ENCODE measurements at regions not wholly inside any gene's neighbourhood (a gene's known extent, or its start where the extent isn't known, plus 50 kb on each side); places are given as distances from the start of the nearest gene placed in this dataset.

DNA sequence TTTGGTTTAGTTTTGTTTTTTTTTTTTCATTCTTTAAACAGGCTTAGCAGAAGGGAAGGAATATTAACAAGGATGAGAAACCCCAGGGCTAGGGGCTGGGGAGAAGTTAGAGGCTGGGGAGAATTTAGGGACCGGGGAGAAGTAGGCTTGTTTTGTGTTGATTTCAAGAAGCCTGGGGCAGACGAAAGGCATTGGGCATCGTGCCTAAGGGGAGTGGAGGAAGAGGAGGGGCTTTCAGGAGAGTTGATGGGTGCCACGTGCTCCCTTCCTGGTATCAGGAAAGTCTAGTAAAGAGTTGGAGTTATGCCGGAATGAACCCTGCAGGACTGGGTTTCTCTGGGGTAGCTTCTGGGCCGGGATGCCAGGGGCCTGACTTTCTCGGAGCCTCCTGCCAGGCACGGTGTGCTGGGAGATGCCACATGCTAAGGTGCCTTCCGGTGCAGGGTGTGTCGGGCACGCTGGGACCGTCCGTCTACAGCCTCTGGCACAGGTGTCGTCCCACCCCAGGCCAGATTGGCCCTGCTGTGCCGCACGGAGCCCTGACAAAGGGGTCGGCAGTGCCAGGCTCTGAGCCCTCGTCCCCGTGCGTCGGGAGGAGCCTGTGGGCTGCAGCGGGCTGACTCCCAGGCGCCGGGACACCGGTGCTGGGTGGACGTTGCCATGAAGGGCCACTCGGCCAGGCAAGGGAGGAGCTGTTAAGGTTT lies 159.9 kb downstream of the OLFM1 start:
- no peak for FAIRE-seq
- no peak for DNase-seq (ENCODE audit: insufficient read length, low spot score)

DNA sequence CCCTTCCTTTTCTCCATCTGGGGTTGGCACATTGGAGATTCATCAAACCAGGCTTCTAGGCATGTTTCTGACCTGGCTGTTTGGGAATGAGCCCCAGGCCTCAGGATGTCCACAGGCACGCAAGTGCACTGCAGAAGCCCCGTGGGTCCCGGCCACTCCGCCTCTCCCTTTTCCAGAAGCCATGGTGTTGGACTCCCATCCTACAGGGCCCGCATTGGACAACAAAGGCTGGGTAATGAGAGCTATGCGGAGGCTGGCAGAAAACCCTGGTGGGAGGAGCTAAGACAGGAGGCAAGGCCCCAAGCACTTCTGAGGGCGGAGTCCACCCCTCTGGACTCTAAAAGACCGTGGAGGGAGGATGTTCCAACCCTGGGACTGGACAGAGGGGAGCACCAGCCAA lies 160.6 kb downstream of the OLFM1 start:
- DNase-seq (ENCODE audit: insufficient read length, low spot score) = no peak
- TF ChIP-seq SPI1 (IDR thresholded peaks at IDR 0.05; ENCODE audit: low read depth, low read length) = no peak
- no peak for TF ChIP-seq TAF1 (IDR thresholded peaks at IDR 0.05; ENCODE audit: low read depth, low read length)
- TF ChIP-seq POLR2AphosphoS5 (IDR thresholded peaks at IDR 0.05; ENCODE audit: low read depth, low read length) = no peak
- TF ChIP-seq POU2F2 (IDR thresholded peaks at IDR 0.05; ENCODE audit: low read depth, low read length) = no peak
- TF ChIP-seq PAX5 (IDR thresholded peaks at IDR 0.05; ENCODE audit: insufficient read depth, low read length, severe bottlenecking) = no peak
- TF ChIP-seq POLR2A (IDR thresholded peaks at IDR 0.05; ENCODE audit: low read depth, low read length) = no peak
- no peak for FAIRE-seq

More for the DNA sequence above, 159.9 kb downstream of the OLFM1 start:
- no peak for TF ChIP-seq PAX5 (IDR thresholded peaks at IDR 0.05; ENCODE audit: insufficient read depth, low read length, severe bottlenecking)
- TF ChIP-seq POLR2A (IDR thresholded peaks at IDR 0.05; ENCODE audit: low read depth, low read length) = no peak
- TF ChIP-seq SPI1 (IDR thresholded peaks at IDR 0.05; ENCODE audit: low read depth, low read length) = no peak
- TF ChIP-seq POLR2AphosphoS5 (IDR thresholded peaks at IDR 0.05; ENCODE audit: low read depth, low read length) = no peak
- TF ChIP-seq POU2F2 (IDR thresholded peaks at IDR 0.05; ENCODE audit: low read depth, low read length) = no peak
- TF ChIP-seq TAF1 (IDR thresholded peaks at IDR 0.05; ENCODE audit: low read depth, low read length) = no peak

DNA sequence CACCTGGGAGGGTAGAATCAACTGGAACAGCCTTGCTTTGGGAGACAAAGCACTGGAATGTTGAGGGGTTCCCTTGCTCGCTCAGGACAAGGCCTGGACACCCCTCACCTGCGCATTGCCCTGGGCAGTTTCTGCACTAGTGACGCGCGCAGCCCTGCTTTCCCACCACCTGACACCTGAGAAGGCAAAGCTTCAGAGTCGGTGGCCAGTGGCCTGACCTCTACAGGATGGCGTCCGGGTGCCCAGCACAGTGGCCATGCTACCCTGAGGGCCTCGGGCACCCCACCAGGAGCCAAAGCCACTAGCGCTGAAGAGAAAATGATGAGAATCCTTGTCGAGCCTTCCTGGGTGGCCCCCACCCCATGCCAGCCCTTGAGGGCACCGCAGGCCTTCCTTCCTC lies 161.3 kb downstream of the OLFM1 start:
- no peak for TF ChIP-seq POLR2A (IDR thresholded peaks at IDR 0.05; ENCODE audit: low read depth, low read length)
- no peak for TF ChIP-seq POLR2AphosphoS5 (IDR thresholded peaks at IDR 0.05; ENCODE audit: low read depth, low read length)
- TF ChIP-seq SPI1 (IDR thresholded peaks at IDR 0.05; ENCODE audit: low read depth, low read length) = no peak
- TF ChIP-seq PAX5 (IDR thresholded peaks at IDR 0.05; ENCODE audit: insufficient read depth, low read length, severe bottlenecking) = no peak
- no peak for TF ChIP-seq POU2F2 (IDR thresholded peaks at IDR 0.05; ENCODE audit: low read depth, low read length)
- no peak for TF ChIP-seq TAF1 (IDR thresholded peaks at IDR 0.05; ENCODE audit: low read depth, low read length)
- DNase-seq (ENCODE audit: insufficient read length, low spot score) (no peak), FAIRE-seq (no peak)

DNA sequence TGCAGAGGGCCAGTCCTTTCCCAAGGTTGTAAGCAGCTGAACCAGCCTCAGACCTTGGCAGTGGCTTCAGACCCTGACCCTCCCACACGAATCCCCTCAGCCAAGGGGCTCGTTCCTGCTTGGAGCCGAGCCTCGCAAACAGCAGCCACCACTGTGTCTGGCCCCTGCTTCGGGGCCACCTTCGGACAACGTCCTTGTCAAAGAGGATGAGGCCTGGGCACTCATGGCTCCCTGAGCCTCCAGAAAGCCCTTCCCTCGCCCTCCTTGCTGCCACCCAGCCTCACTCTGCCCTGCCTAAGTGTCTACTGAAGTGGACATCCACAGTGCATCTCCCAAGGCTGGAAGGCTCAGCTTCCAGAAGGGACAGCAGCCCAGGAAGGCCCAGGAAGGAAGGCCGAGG lies 161.7 kb downstream of the OLFM1 start:
- TF ChIP-seq PAX5 (IDR thresholded peaks at IDR 0.05; ENCODE audit: insufficient read depth, low read length, severe bottlenecking) (no peak), POLR2AphosphoS5 (IDR thresholded peaks at IDR 0.05; ENCODE audit: low read depth, low read length) (no peak), POLR2A (IDR thresholded peaks at IDR 0.05; ENCODE audit: low read depth, low read length) (no peak), POU2F2 (IDR thresholded peaks at IDR 0.05; ENCODE audit: low read depth, low read length) (no peak), SPI1 (IDR thresholded peaks at IDR 0.05; ENCODE audit: low read depth, low read length) (no peak), TAF1 (IDR thresholded peaks at IDR 0.05; ENCODE audit: low read depth, low read length) (no peak)
- FAIRE-seq (no peak), DNase-seq (ENCODE audit: insufficient read length, low spot score) (no peak)

DNA sequence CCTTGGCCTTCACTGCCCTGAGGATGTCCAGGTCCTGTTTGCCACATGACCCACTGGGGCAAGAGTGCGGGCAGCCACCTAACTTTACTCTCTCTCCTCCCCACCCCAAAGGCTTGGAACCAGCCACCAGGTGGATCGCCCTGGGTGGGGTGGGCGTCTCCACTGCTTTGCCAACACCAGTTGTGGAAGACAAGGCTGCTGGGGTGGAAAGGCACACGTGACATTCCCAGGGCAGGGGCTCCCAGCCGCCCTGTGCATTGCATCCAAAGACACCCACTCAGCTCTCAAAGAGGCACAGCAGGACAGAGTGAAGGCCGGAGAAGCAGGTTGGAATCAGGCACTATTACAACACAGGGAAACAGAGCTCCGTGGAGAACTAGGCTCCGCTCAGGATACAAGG lies 162.2 kb downstream of the OLFM1 start:
- FAIRE-seq (no peak), DNase-seq (ENCODE audit: insufficient read length, low spot score) (no peak)
- TF ChIP-seq TAF1 (IDR thresholded peaks at IDR 0.05; ENCODE audit: low read depth, low read length) (no peak), POU2F2 (IDR thresholded peaks at IDR 0.05; ENCODE audit: low read depth, low read length) (no peak), POLR2AphosphoS5 (IDR thresholded peaks at IDR 0.05; ENCODE audit: low read depth, low read length) (no peak), PAX5 (IDR thresholded peaks at IDR 0.05; ENCODE audit: insufficient read depth, low read length, severe bottlenecking) (no peak), POLR2A (IDR thresholded peaks at IDR 0.05; ENCODE audit: low read depth, low read length) (no peak), SPI1 (IDR thresholded peaks at IDR 0.05; ENCODE audit: low read depth, low read length) (no peak)

DNA sequence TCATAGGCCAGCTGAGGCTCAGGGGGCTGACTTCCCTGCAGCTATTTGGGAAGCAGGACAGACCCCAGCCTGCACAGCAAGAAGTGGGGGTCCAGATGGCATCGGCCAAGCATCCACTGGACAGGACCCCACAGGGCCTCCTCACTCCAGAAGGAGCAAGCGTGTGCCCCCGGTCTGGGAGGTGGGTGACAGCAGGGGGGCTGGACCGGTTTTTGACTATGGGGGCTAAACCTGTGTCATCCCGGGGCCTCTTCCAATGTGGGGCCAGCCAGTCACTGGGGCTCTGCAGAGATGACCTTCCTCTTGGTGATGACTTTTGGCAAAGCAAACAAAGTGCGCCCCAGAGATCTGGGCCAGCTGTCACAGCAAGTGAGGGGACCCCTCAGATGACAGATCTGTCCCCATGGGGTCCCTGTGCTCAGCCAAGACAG lies 163.9 kb downstream of the OLFM1 start:
- TF ChIP-seq POLR2AphosphoS5 (IDR thresholded peaks at IDR 0.05; ENCODE audit: low read depth, low read length) = no peak
- TF ChIP-seq SPI1 (IDR thresholded peaks at IDR 0.05; ENCODE audit: low read depth, low read length) = no peak
- no peak for TF ChIP-seq PAX5 (IDR thresholded peaks at IDR 0.05; ENCODE audit: insufficient read depth, low read length, severe bottlenecking)
- TF ChIP-seq TAF1 (IDR thresholded peaks at IDR 0.05; ENCODE audit: low read depth, low read length) = no peak
- no peak for TF ChIP-seq POU2F2 (IDR thresholded peaks at IDR 0.05; ENCODE audit: low read depth, low read length)
- TF ChIP-seq POLR2A (IDR thresholded peaks at IDR 0.05; ENCODE audit: low read depth, low read length) = no peak
- no peak for FAIRE-seq
- no peak for DNase-seq (ENCODE audit: insufficient read length, low spot score)

DNA sequence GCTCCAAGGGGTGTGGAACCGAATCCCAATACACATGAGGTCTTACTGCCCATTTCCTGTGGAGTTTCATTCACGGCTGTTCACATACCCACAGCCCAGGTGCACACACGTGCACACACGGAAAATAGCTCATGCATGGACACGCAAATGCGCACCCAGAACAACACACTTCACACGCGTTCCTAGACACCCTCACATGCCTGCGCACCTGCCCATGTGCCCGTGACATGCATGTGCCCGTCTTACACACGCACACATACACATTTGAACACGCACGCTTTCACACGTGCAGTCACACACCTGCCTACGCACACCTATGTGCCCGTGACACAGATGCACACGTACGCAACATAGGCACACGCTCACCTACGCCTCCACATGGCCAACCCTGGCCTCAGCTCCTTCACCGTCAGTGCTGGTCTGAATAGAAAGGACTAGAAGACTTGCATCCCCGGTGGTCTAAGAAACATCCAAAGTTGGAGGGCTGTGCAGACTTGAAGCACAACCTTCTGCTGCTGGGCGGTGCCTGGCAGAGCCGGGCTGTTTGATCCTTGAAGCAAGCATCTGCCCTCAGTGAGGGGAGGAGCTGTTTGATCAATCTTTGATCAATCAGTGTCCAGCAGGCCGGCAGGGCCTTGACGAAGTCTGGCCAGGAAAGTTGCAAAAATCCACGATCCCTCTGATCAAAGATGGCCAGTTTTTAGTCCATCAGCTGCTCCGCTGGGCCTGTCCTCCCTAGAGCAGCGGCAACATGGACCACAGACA lies 164.7 kb downstream of the OLFM1 start:
- no peak for FAIRE-seq
- TF ChIP-seq SPI1 (IDR thresholded peaks at IDR 0.05; ENCODE audit: low read depth, low read length) (no peak), POLR2A (IDR thresholded peaks at IDR 0.05; ENCODE audit: low read depth, low read length) (no peak)
- no peak for DNase-seq (ENCODE audit: insufficient read length, low spot score)

DNA sequence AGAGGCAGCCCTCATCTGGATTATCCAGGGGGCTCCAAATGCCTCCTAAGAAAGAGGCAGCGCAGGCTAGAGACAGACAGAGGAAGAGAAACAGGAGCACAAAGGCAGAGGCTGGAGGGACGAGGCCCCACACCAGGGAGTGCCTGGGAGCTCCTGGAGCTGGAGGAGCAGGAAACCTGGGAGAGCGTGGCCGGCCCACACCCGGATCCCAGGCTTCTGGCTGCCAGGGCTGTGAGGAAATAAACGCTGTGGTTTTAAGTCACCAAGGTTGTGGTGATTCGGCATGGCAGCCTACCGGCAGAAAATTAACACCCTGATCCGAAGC lies 165.5 kb downstream of the OLFM1 start:
- DNase-seq (ENCODE audit: insufficient read length, low spot score) (no peak), FAIRE-seq (no peak)
- TF ChIP-seq POLR2AphosphoS5 (IDR thresholded peaks at IDR 0.05; ENCODE audit: low read depth, low read length) (no peak), PAX5 (IDR thresholded peaks at IDR 0.05; ENCODE audit: insufficient read depth, low read length, severe bottlenecking) (no peak), POLR2A (IDR thresholded peaks at IDR 0.05; ENCODE audit: low read depth, low read length) (no peak), POU2F2 (IDR thresholded peaks at IDR 0.05; ENCODE audit: low read depth, low read length) (no peak), SPI1 (IDR thresholded peaks at IDR 0.05; ENCODE audit: low read depth, low read length) (no peak), TAF1 (IDR thresholded peaks at IDR 0.05; ENCODE audit: low read depth, low read length) (no peak)

DNA sequence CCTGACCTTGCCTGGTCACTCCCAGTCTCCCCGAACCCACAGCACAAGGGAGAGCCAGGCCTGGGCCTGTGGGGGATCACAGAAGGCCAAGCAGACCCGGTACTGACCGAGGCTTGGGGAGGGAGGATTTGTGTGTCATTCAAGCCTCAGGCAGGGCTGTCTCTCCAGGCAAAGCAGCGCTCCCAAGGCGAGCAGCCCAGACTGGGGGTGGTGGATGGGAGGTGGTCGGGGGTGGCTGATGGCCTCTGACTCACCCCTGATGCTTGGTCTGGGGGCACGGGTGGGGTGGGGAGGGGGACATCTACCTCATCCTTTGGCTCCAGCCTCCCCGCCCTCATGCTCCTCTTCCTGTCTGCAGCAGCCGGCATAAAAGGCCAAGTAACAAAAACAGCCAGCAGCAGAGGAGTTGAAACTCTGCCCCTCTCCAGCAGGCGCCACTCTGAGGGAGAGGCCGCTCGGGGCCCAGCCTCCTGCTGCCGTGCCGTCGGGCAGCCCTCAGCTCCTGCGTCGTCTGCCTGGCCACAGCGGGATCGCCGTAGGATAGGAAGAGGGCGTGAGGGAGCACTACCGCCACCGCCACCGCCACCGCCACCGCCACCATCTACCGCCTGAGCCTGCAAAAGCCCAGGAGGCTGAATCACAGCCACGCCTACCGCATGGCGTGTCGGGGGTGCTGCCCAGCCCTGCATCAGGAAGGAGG lies 166.0 kb downstream of the OLFM1 start:
- TF ChIP-seq PAX5 (IDR thresholded peaks at IDR 0.05; ENCODE audit: insufficient read depth, low read length, severe bottlenecking) (no peak), TAF1 (IDR thresholded peaks at IDR 0.05; ENCODE audit: low read depth, low read length) (no peak), SPI1 (IDR thresholded peaks at IDR 0.05; ENCODE audit: low read depth, low read length) (no peak), POLR2A (IDR thresholded peaks at IDR 0.05; ENCODE audit: low read depth, low read length) (no peak), POLR2AphosphoS5 (IDR thresholded peaks at IDR 0.05; ENCODE audit: low read depth, low read length) (no peak), POU2F2 (IDR thresholded peaks at IDR 0.05; ENCODE audit: low read depth, low read length) (no peak)
- no peak for FAIRE-seq
- no peak for DNase-seq (ENCODE audit: insufficient read length, low spot score)
